Heart right ventricle (tissue), 16 donors: ENCODE measurements at regions not wholly inside any gene's neighbourhood (a gene's known extent, or its start where the extent isn't known, plus 50 kb on each side); places are given as distances from the start of the nearest gene placed in this dataset.

Experiments
- ATAC-seq, 8 donors: fragments of 200-7000 bp; cut with Tn5 transposase; one replicate each; pipeline ENCODE4 v1.9.1; 2020; ENCODE audit warnings: mild to moderate bottlenecking in 8 of 8, moderate library complexity in 8 of 8, moderate number of reproducible peaks in 1 of 8
- DNase-seq, 2 donors: peaks; one replicate each; pipeline ENCODE4 v3.0.0-alpha.2; 2020
- H3K27ac ChIP-seq, 10 donors: fragments of 200-600 bp; sonication (generic) in 2 of 10; one replicate each; pipeline versions ENCODE4 v1.5.0 to v1.8.0; 2020 to 2022; ENCODE audit warnings: mild to moderate bottlenecking in 3 of 10
- H3K27me3 ChIP-seq, 7 donors: fragments of 200-600 bp; one replicate each; pipeline ENCODE4 v1.8.0; 2021 to 2022; ENCODE audit warnings: mild to moderate bottlenecking in 2 of 7
- H3K36me3 ChIP-seq, 9 donors: fragments of 200-600 bp; sonication (generic) in 1 of 9; one replicate each; pipeline versions ENCODE4 v1.5.0 to v1.8.0; 2020 to 2022; ENCODE audit warnings: mild to moderate bottlenecking in 2 of 9
- H3K4me1 ChIP-seq, 9 donors: fragments of 200-600 bp; sonication (generic) in 1 of 9; one replicate each; pipeline versions ENCODE4 v1.5.0 to v1.8.0; 2020 to 2022; ENCODE audit warnings: mild to moderate bottlenecking in 4 of 9
- H3K4me3 ChIP-seq, 10 donors: fragments of 200-600 bp; sonication (generic) in 2 of 10; one replicate each; pipeline versions ENCODE4 v1.5.0 to v1.8.0; 2020 to 2022; ENCODE audit warnings: mild to moderate bottlenecking in 7 of 10, moderate library complexity in 2 of 10
- H3K9me3 ChIP-seq, 11 donors: fragments of 200-600 bp in 10 of 11; sonication (generic) in 2 of 11; one replicate each; pipeline versions ENCODE4 v1.5.0 to v1.8.0; 2013 to 2022; ENCODE audit warnings: mild to moderate bottlenecking in 2 of 11, control low read depth in 1 of 11, moderate library complexity in 1 of 11
- WGBS, 2 donors: extraction: QIAGEN DNeasy Blood & Tissue Kit; methylation state at CpG; one replicate each; pipeline ENCODE4 v1.1.7; 2013; ENCODE audit warnings: inconsistent platforms in 1 of 2; 5-methylcytosine and 5-hydroxymethylcytosine counted together
- intact Hi-C, 10 donors: fragments of 100-400 bp; cut with DNase I; formaldehyde crosslinking; loops; one replicate each; pipeline versions ENCODE4 v1.11.1 to v1.14.2; 2022
- TF ChIP-seq, protein P1 (sequence below), 9 donors: fragments of 200-600 bp; sonication (generic) in 2 of 9; IDR thresholded peaks; one replicate each; pipeline versions ENCODE4 v1.5.0 to v1.8.0; 2021 to 2022; ENCODE audit warnings: antibody characterized with exemption in 9 of 9, mild to moderate bottlenecking in 5 of 9, moderate library complexity in 1 of 9
- donor health status: Arrhythmogenic right ventricular cardiomyopathy.
- donor health status: ischemic (EF 13 %, LVEDD 7.1; RV severe dilation, severe dysfunction).
- donor health status: healthy with polysubstance abuse.
- donor health status: DM: no; HTN: yes; CAD: no.
- donor health status: DM: no; HTN: no; CAD: no.
- donor health status: ischemic (EF 25% LVEDD 6.9; RV normal size, moderate dysfunction).
- donor health status: ischemic (EF 25% LVEDD 5.7; RV mildly dilated, moderate dysfunction).
- donor health status: healthy.
- donor health status: DM: yes; HTN: yes; CAD: no.
- donor health status: Ischemic cardiomyopathy.
- donor health status: ischemic (EF 35%, LVEDD 5.7; RV mildly dilated, moderate dysfunction).
- donor health status: nonischemic (EF 11% LVEDD 7.7; RV severe dilation, severe dysfunction).
- donor health status: DM: yes; HTN: yes; CAD: no.
- donor health status: PGD.
- donor health status: ischemic (EF 29% LVEDD 5.4; RV normal size, mild dysfunction).
- donor health status: nonischemic (EF 23%, LVEDD 6.1; RV moderate dilation, normal function).

DNA sequence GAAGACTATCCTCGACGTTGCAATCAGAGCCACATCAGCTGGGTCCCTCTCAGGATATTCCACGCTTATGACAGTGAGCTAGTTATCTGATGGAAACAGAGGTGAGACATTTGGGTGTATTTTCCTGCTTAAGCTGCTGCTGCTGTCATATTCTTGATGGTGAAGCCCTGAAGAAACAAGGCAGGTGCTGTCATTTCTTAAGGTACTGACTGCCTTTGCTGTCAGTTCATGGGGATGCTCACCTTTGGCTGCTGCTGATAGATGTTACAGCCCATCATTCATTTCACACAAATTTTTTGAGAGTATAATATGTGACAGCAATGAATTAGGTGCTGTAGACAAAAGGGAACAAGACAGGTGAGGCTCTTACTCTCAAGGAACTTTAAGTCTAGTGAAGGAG lies 577.4 kb downstream of the LMO4 start:
- TF ChIP-seq, protein P1, sequence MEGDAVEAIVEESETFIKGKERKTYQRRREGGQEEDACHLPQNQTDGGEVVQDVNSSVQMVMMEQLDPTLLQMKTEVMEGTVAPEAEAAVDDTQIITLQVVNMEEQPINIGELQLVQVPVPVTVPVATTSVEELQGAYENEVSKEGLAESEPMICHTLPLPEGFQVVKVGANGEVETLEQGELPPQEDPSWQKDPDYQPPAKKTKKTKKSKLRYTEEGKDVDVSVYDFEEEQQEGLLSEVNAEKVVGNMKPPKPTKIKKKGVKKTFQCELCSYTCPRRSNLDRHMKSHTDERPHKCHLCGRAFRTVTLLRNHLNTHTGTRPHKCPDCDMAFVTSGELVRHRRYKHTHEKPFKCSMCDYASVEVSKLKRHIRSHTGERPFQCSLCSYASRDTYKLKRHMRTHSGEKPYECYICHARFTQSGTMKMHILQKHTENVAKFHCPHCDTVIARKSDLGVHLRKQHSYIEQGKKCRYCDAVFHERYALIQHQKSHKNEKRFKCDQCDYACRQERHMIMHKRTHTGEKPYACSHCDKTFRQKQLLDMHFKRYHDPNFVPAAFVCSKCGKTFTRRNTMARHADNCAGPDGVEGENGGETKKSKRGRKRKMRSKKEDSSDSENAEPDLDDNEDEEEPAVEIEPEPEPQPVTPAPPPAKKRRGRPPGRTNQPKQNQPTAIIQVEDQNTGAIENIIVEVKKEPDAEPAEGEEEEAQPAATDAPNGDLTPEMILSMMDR (IDR thresholded peaks at IDR 0.05): no peak
- 77 to 87% methylated on average over 3 of the region's 3 CpGs for WGBS, 2 donors
- Histone ChIP-seq H3K4me1 (peaks cover 0 to 7% (median 0%) of the 10 kb centered on the region in 9 donors), H3K4me3 (no peak overlapping the region), H3K27me3 (peaks cover 0 to 3% (median 0%) of the 10 kb centered on the region in 7 donors), H3K36me3 (no peaks in the 10 kb centered on the region), H3K27ac (no peak overlapping the region), H3K9me3 (no peaks in the 10 kb centered on the region)
- intact Hi-C loops: no loop called here
- no peak for ATAC-seq
- DNase-seq: no peak

DNA sequence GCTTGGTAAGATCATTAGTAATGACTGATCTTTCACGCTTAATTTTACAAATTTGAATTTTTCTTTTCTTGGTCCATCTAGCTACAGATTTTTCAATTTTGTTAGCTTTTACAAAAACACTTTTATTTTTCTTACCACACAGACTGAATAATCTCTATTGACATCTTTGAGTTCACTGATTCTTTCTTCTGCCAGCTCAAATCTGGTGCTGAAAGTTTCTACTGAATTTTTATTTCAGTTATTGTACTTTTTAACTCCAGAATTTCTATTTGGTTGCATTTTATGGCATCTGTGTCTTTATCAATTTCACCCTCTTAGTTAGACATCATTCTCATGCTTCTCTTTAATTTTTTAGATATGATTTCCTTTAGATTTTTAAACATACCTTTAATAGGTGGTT lies 584.7 kb downstream of the LMO4 start:
- H3K27ac ChIP-seq: no peak overlapping the region
- TF ChIP-seq, protein P1 (IDR thresholded peaks at IDR 0.05): no peak
- 97 to 98% methylated on average over 1 of the region's 1 CpG for WGBS, 2 donors
- peaks cover 0 to 31% (median 14%) of the 10 kb centered on the region in 11 donors for H3K9me3 ChIP-seq
- no peak overlapping the region for H3K4me3 ChIP-seq
- H3K27me3 ChIP-seq: no peaks in the 10 kb centered on the region
- intact Hi-C loops: no loop called here
- ATAC-seq (no peak), DNase-seq (no peak)
- H3K4me1 ChIP-seq: no peaks in the 10 kb centered on the region
- no peaks in the 10 kb centered on the region for H3K36me3 ChIP-seq

DNA sequence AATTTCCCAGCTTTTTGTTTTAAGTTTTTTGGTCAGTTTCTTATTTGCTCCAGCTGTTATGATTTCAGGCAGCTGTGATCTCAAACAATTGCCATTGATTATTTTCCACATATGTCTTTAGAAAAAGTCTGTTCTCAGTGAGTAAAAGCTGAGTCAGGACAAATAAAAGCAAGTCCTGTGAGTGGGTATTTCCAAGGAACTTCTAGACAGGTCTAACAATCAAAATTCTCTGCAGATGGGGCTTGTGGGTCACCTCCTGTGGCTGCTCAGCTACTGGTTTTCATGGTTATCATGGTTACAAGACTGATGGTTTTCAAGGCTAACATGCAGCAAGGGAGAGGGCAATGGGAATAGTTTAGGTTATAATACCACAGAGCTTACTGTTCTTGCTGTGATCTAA lies 585.7 kb downstream of the LMO4 start:
- intact Hi-C loops: no loop called here
- peaks cover 0 to 31% (median 14%) of the 10 kb centered on the region in 11 donors for H3K9me3 ChIP-seq
- H3K4me3 ChIP-seq: no peak overlapping the region
- no peaks in the 10 kb centered on the region for H3K36me3 ChIP-seq
- no peaks in the 10 kb centered on the region for H3K27me3 ChIP-seq
- no peak overlapping the region for H3K27ac ChIP-seq
- no peak for DNase-seq
- ATAC-seq: no peak
- TF ChIP-seq, protein P1 (IDR thresholded peaks at IDR 0.05): no peak
- H3K4me1 ChIP-seq: no peaks in the 10 kb centered on the region

DNA sequence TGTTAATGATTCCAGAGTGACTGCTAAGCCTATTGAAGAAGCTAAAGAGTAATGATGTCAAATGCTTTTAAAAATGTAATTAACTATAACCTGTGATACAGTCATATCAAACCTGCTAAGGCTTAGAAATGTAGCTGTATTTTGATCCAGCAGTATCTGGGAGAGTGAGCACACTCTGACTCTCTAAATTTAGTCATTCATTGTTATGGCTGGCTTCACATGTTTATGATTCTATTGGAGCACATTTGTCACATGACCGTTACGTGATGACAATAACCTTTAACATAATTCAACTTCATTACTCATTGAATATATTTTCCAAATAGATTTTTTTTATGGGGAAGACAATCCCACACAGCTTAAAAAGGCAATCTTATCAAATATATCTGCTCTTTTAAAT lies 587.1 kb downstream of the LMO4 start:
- no peaks in the 10 kb centered on the region for H3K27me3 ChIP-seq
- H3K9me3 ChIP-seq: peaks cover 0 to 31% (median 14%) of the 10 kb centered on the region in 11 donors
- 91 to 96% methylated on average over 2 of the region's 2 CpGs for WGBS, 2 donors
- intact Hi-C loops: no loop called here
- no peak for ATAC-seq
- no peak for DNase-seq
- H3K4me3 ChIP-seq: no peak overlapping the region
- TF ChIP-seq, protein P1 (IDR thresholded peaks at IDR 0.05): no peak
- H3K27ac ChIP-seq: no peak overlapping the region
- no peaks in the 10 kb centered on the region for H3K36me3 ChIP-seq
- H3K4me1 ChIP-seq: no peaks in the 10 kb centered on the region

DNA sequence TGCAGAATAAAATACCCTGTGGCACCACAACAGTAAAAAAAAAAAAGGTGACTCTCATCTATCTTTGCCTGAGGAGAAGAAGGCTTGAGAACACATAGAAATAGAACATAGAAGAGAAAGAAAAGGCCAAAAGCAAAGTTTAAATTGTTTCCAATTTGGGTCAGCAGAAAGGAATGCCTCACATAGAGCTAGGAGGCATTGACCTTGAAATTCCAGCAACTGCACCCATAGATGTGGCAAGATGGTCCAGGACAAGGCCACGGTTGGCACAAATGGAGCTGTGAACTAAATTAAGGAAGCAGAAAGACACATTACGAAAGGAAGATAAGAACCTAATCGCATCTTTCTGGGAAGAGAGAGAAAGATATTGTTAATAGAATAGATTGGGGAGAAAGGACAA lies 588.3 kb downstream of the LMO4 start:
- Histone ChIP-seq H3K9me3 (peaks cover 0 to 25% (median 14%) of the 10 kb centered on the region in 11 donors), H3K27me3 (no peaks in the 10 kb centered on the region), H3K4me3 (no peak overlapping the region), H3K27ac (no peak overlapping the region), H3K36me3 (no peaks in the 10 kb centered on the region), H3K4me1 (no peaks in the 10 kb centered on the region)
- intact Hi-C loops: no loop called here
- no peak for ATAC-seq
- WGBS, 2 donors: 74 to 80% methylated on average over 3 of the region's 3 CpGs
- no peak for DNase-seq
- TF ChIP-seq, protein P1 (IDR thresholded peaks at IDR 0.05): no peak
